ENCODE measurements at regions not wholly inside any gene's neighbourhood (a gene's known extent, or its start where the extent isn't known, plus 50 kb on each side); places are given as distances from the start of the nearest gene placed in this dataset.

DNA sequence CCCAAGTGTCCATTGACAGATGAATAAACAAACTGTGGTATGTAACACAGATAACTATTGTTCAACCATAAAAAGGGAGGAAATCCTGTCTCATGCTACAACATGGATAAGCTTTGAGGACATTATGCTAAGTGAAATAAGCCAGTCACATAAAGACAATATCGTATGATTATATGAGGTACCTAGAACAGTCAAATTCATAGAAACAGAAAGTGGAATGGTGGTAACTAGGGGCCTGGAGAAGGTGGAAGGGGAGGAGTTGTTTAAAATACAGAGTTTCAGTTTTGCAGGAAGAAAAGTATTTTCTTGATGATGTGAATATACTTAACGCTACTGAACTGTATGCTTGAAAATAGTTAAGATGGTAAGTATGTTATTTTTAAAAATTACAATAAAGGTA lies 304.6 kb upstream of the CXCR4 start:
- no peaks in the 10 kb centered on the region for H3K9me3 ChIP-seq
- no peaks in the 10 kb centered on the region for H3K4me1 ChIP-seq
- no peak overlapping the region for H3K27ac ChIP-seq
- TF ChIP-seq POLR2AphosphoS5 (IDR thresholded peaks at IDR 0.05) (no peak), CTCF (IDR thresholded peaks at IDR 0.05) (no peak), EP300 (IDR thresholded peaks at IDR 0.05) (no peak), POLR2A (IDR thresholded peaks at IDR 0.05) (no peak)
- no peak for DNase-seq (ENCODE audit: low spot score in 2 of 2)
- no peaks in the 10 kb centered on the region for H3K36me3 ChIP-seq
- H3K27me3 ChIP-seq = peaks cover 21% of the 10 kb centered on the region
- 72% methylated on average over 2 of the region's 2 CpGs for WGBS
- no peak overlapping the region for H3K4me3 ChIP-seq

DNA sequence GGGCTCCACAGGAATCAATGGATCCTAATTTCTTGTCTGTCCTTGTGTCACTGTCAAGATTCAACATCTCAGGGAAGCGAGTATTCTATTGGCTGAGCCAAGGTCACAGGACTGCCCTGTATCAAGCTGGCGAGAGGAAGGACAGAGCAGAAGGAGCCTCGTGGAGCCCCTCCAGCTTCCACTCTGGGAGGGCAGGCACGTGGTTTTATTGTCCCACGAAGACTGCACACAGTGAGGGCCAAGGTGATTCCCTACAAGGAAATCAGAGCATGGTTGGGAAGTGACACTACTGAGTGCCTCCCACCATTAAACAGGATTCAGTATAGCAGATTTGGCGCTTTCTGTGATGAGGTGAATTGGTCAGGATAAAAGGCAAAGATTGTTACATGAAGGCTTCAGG lies 302.4 kb upstream of the CXCR4 start:
- no peak overlapping the region for H3K27ac ChIP-seq
- no peaks in the 10 kb centered on the region for H3K36me3 ChIP-seq
- peaks cover 17% of the 10 kb centered on the region for H3K27me3 ChIP-seq
- no peaks in the 10 kb centered on the region for H3K4me1 ChIP-seq
- TF ChIP-seq POLR2AphosphoS5 (IDR thresholded peaks at IDR 0.05) = no peak
- no peak for TF ChIP-seq POLR2A (IDR thresholded peaks at IDR 0.05)
- TF ChIP-seq CTCF (IDR thresholded peaks at IDR 0.05) = no peak
- TF ChIP-seq EP300 (IDR thresholded peaks at IDR 0.05) = no peak
- no peak for DNase-seq (ENCODE audit: low spot score in 2 of 2)
- 69% methylated on average over 6 of the region's 6 CpGs for WGBS
- no peaks in the 10 kb centered on the region for H3K9me3 ChIP-seq
- H3K4me3 ChIP-seq = no peak overlapping the region

- TF ChIP-seq POLR2AphosphoS5 (IDR thresholded peaks at IDR 0.05) = no peak
- no peak for TF ChIP-seq POLR2A (IDR thresholded peaks at IDR 0.05)
- no peak for TF ChIP-seq CTCF (IDR thresholded peaks at IDR 0.05)
- TF ChIP-seq EP300 (IDR thresholded peaks at IDR 0.05) = no peak
- 40% methylated on average over 1 of the region's 1 CpG for WGBS
- H3K27me3 ChIP-seq = peaks cover 13% of the 10 kb centered on the region
- no peak overlapping the region for H3K4me3 ChIP-seq
- no peak overlapping the region for H3K27ac ChIP-seq
- no peak for DNase-seq (ENCODE audit: low spot score in 2 of 2)
- no peaks in the 10 kb centered on the region for H3K9me3 ChIP-seq
- no peaks in the 10 kb centered on the region for H3K4me1 ChIP-seq
- no peaks in the 10 kb centered on the region for H3K36me3 ChIP-seq
Measured at GRCh38 chr2:136411946-136412345, 294.0 kb upstream of the CXCR4 start.

DNA sequence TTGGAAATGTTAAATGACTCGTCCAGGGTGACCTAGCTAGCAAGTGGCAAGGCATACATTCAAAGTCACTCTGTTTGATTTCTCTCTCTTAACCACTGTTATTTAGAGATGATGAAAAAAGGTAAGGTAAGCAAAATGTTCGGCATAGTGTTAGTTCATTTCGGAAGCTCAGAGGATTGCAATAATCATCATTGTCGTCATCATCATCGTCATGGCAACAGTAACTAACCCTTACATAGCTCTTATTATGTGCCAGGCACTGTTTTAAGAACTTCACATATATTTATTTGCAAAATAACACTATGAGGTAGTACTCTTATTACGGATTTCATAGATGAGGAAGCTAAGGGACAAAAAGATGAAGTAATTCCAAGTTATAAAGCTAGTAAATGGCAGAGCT lies 292.7 kb upstream of the CXCR4 start:
- no peak for TF ChIP-seq POLR2AphosphoS5 (IDR thresholded peaks at IDR 0.05)
- no peak for TF ChIP-seq EP300 (IDR thresholded peaks at IDR 0.05)
- TF ChIP-seq CTCF (IDR thresholded peaks at IDR 0.05) = no peak
- TF ChIP-seq POLR2A (IDR thresholded peaks at IDR 0.05) = no peak
- DNase-seq (ENCODE audit: low spot score in 2 of 2) = no peak
- H3K4me3 ChIP-seq = no peak overlapping the region
- peaks cover 13% of the 10 kb centered on the region for H3K27me3 ChIP-seq
- H3K4me1 ChIP-seq = no peaks in the 10 kb centered on the region
- WGBS = 85% methylated on average over 6 of the region's 6 CpGs
- H3K36me3 ChIP-seq = no peaks in the 10 kb centered on the region
- H3K27ac ChIP-seq = no peak overlapping the region
- H3K9me3 ChIP-seq = no peaks in the 10 kb centered on the region

DNA sequence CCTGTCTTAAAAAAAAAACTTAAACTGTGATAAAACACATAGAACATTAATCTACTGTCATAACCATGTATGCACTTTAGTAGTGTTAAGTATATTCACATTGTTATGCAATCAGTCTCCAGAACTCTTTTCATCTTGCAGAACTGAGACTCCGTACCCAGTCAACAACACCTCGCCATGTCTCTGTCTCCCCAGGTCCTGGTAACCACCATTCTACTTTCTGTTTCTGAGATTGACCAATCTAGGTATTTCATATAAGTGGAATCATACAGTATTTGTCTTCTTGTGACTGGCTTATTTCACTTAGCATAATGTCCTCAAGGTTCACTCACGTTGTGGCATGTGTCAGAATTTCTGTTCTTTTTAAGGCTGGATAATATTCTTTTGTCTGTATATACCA lies 290.8 kb upstream of the CXCR4 start:
- Histone ChIP-seq H3K36me3 (no peaks in the 10 kb centered on the region), H3K27ac (no peak overlapping the region), H3K4me3 (no peak overlapping the region), H3K9me3 (no peaks in the 10 kb centered on the region), H3K27me3 (peaks cover 28% of the 10 kb centered on the region), H3K4me1 (no peaks in the 10 kb centered on the region)
- WGBS = 71% methylated on average over 3 of the region's 3 CpGs
- no peak for DNase-seq (ENCODE audit: low spot score in 2 of 2)
- TF ChIP-seq POLR2AphosphoS5 (IDR thresholded peaks at IDR 0.05) = no peak
- no peak for TF ChIP-seq EP300 (IDR thresholded peaks at IDR 0.05)
- no peak for TF ChIP-seq POLR2A (IDR thresholded peaks at IDR 0.05)
- no peak for TF ChIP-seq CTCF (IDR thresholded peaks at IDR 0.05)
